ENCODE measurements at regions not wholly inside any gene's neighbourhood (a gene's known extent, or its start where the extent isn't known, plus 50 kb on each side); places are given as distances from the start of the nearest gene placed in this dataset.
A peak's percentile ranks its signal among the peaks of the same experiment; 100 is the strongest.

- no peak for DNase-seq
- TF ChIP-seq POLR2A (IDR thresholded peaks at IDR 0.05) (no peak), CTCF (IDR thresholded peaks at IDR 0.05) (no peak), EP300 (IDR thresholded peaks at IDR 0.05) (no peak)
- 92 to 96% (median 95%) methylated on average over 4 of the region's 4 CpGs for WGBS, 3 donors
- intact Hi-C loops (cut with DNase I): loop anchor here (5.0 to 10.0 kb wide), 5 partner anchors 95 to 987 kb away; partner anchors contain the start of gene ZMIZ1 (in 2 of the 4)
- Histone ChIP-seq H3K4me1 (ENCODE audit: insufficient read depth) (peaks cover 6% of the 10 kb centered on the region), H3K9me3 (no peaks in the 10 kb centered on the region), H3K36me3 (no peaks in the 10 kb centered on the region), H3K27ac (no peak overlapping the region), H3K4me3 (no peak overlapping the region), H3K27me3 (no peaks in the 10 kb centered on the region)
Measured at GRCh38 chr10:78209970-78210369, 176.3 kb downstream of the RPS24 start.

- no peak overlapping the region for H3K4me3 ChIP-seq
- DNase-seq: no peak
- intact Hi-C loops (cut with DNase I): loop anchor here (5.0 to 10.0 kb wide), 5 partner anchors 94 to 987 kb away; partner anchors contain the start of gene ZMIZ1 (in 2 of the 4)
- no peaks in the 10 kb centered on the region for H3K27me3 ChIP-seq
- no peak for TF ChIP-seq POLR2A (IDR thresholded peaks at IDR 0.05)
- no peak for TF ChIP-seq EP300 (IDR thresholded peaks at IDR 0.05)
- no peak for TF ChIP-seq CTCF (IDR thresholded peaks at IDR 0.05)
- H3K36me3 ChIP-seq: no peaks in the 10 kb centered on the region
- H3K27ac ChIP-seq: no peak overlapping the region
- WGBS, 3 donors: 89 to 96% (median 92%) methylated on average over 5 of the region's 5 CpGs
- no peaks in the 10 kb centered on the region for H3K9me3 ChIP-seq
- H3K4me1 ChIP-seq (ENCODE audit: insufficient read depth): peaks cover 11% of the 10 kb centered on the region
Measured at GRCh38 chr10:78210548-78210947, 176.9 kb downstream of the RPS24 start.

- intact Hi-C loops (cut with DNase I): loop anchor here (5.0 to 10.0 kb wide), 5 partner anchors 94 to 986 kb away; partner anchors contain the start of gene ZMIZ1 (in 2 of the 4)
- Histone ChIP-seq H3K27ac (no peak overlapping the region), H3K9me3 (no peaks in the 10 kb centered on the region), H3K4me1 (ENCODE audit: insufficient read depth) (peaks cover 13% of the 10 kb centered on the region), H3K4me3 (no peak overlapping the region), H3K27me3 (no peaks in the 10 kb centered on the region), H3K36me3 (no peaks in the 10 kb centered on the region)
- 84 to 96% (median 91%) methylated on average over 6 of the region's 6 CpGs for WGBS, 3 donors
- DNase-seq: no peak
- TF ChIP-seq POLR2A (IDR thresholded peaks at IDR 0.05): no peak
- TF ChIP-seq EP300 (IDR thresholded peaks at IDR 0.05): no peak
Measured at GRCh38 chr10:78210976-78211375, 177.3 kb downstream of the RPS24 start.

- Histone ChIP-seq H3K36me3 (no peaks in the 10 kb centered on the region), H3K27me3 (no peaks in the 10 kb centered on the region), H3K4me3 (no peak overlapping the region), H3K4me1 (ENCODE audit: insufficient read depth) (peaks cover 14% of the 10 kb centered on the region), H3K9me3 (no peaks in the 10 kb centered on the region), H3K27ac (no peak overlapping the region)
- no peak for TF ChIP-seq POLR2A (IDR thresholded peaks at IDR 0.05)
- TF ChIP-seq EP300 (IDR thresholded peaks at IDR 0.05): no peak
- TF ChIP-seq CTCF (IDR thresholded peaks at IDR 0.05): peak in 2 of 3 donors; percentile 35 to 43
- peak; percentile 52 to 69 (median 58) for DNase-seq
- 61 to 67% (median 65%) methylated on average over 6 of the region's 6 CpGs for WGBS, 3 donors
- intact Hi-C loops (cut with DNase I): loop anchor here (5.0 to 10.0 kb wide), 5 partner anchors 93 to 986 kb away; partner anchors contain the start of gene ZMIZ1 (in 2 of the 4)
Measured at GRCh38 chr10:78211561-78212051, 177.9 kb downstream of the RPS24 start.
